Astrocyte (in vitro differentiated cells and primary cell): ENCODE measurements at regions not wholly inside any gene's neighbourhood (a gene's known extent, or its start where the extent isn't known, plus 50 kb on each side); places are given as distances from the start of the nearest gene placed in this dataset.
"Not testable (repeated sequence)": the region's sequence is repeated elsewhere in the genome, so short reads cannot be mapped to it uniquely, and the experiment has no call there.

Source experiments
- DNase-seq: peaks from one replicate; pipeline ENCODE4 v3.0.0-alpha.2; 2010; ENCODE audit warnings: low read depth
- FAIRE-seq: peaks from 2 replicates; lab custom pipeline; 2011; peaks lifted over from hg19 to GRCh38; lab: Jason Lieb, UNC
- H2AFZ ChIP-seq: 2 replicates; pipeline ENCODE4 v1.6.0; 2012; ENCODE audit warnings: low read depth, low read length, inconsistent platforms
- H3K27ac ChIP-seq: 2 replicates; pipeline ENCODE4 v1.5.1; 2011; ENCODE audit warnings: low read depth, low read length, inconsistent platforms
- H3K27me3 ChIP-seq: 2 replicates; pipeline ENCODE4 v1.6.0; 2011; ENCODE audit warnings: low read length, inconsistent platforms; ENCODE audit not compliant: insufficient read depth
- H3K36me3 ChIP-seq: 2 replicates; pipeline ENCODE4 v1.5.1; 2011; ENCODE audit warnings: low read length, inconsistent platforms; ENCODE audit not compliant: insufficient read depth
- H3K4me1 ChIP-seq: 2 replicates; pipeline ENCODE4 v1.5.1; 2011; ENCODE audit warnings: low read length, inconsistent platforms; ENCODE audit not compliant: insufficient read depth
- H3K4me2 ChIP-seq: 2 replicates; pipeline ENCODE4 v1.6.0; 2012; ENCODE audit warnings: low read length, inconsistent platforms
- H3K4me3 ChIP-seq: 2 replicates; pipeline ENCODE4 v1.5.1; 2011; ENCODE audit warnings: low read depth, mild to moderate bottlenecking, low read length, inconsistent platforms; ENCODE audit not compliant: insufficient read depth
- H3K79me2 ChIP-seq: 2 replicates; pipeline ENCODE4 v1.6.0; 2012; ENCODE audit warnings: mild to moderate bottlenecking, low read length, inconsistent platforms; ENCODE audit not compliant: insufficient read depth
- H3K9ac ChIP-seq: 2 replicates; pipeline ENCODE4 v1.6.0; 2012; ENCODE audit warnings: mild to moderate bottlenecking, low read length, inconsistent platforms
- H3K9me3 ChIP-seq: 2 replicates; pipeline ENCODE4 v1.5.1; 2012; ENCODE audit warnings: low read depth, mild to moderate bottlenecking, low read length, inconsistent platforms; ENCODE audit not compliant: insufficient read depth
- H4K20me1 ChIP-seq: 2 replicates; pipeline ENCODE4 v1.6.0; 2012; ENCODE audit warnings: low read length, inconsistent platforms; ENCODE audit not compliant: insufficient read depth
- H3K27ac Mint-ChIP-seq: one replicate; pipeline ENCODE4 v1.8.0; 2021; ENCODE audit warnings: mild to moderate bottlenecking, mixed read lengths; ENCODE audit not compliant: unreplicated experiment
- H3K27me3 Mint-ChIP-seq: one replicate; pipeline ENCODE4 v1.8.0; 2021; ENCODE audit warnings: low read depth, mixed read lengths; ENCODE audit not compliant: unreplicated experiment
- H3K36me3 Mint-ChIP-seq: one replicate; pipeline ENCODE4 v1.8.0; 2021; ENCODE audit warnings: low read depth, mixed read lengths; ENCODE audit not compliant: unreplicated experiment
- H3K4me1 Mint-ChIP-seq: one replicate; pipeline ENCODE4 v1.8.0; 2021; ENCODE audit warnings: low read depth, mixed read lengths; ENCODE audit not compliant: unreplicated experiment
- H3K4me3 Mint-ChIP-seq: one replicate; pipeline ENCODE4 v1.8.0; 2021; ENCODE audit warnings: mild to moderate bottlenecking, moderate library complexity, mixed read lengths; ENCODE audit not compliant: unreplicated experiment
- H3K9me3 Mint-ChIP-seq: one replicate; pipeline ENCODE4 v1.8.0; 2021; ENCODE audit warnings: mild to moderate bottlenecking, mixed read lengths; ENCODE audit not compliant: unreplicated experiment
- CTCF ChIP-seq: IDR thresholded peaks from 2 replicates; pipeline ENCODE4 v1.5.1; 2011; ENCODE audit warnings: low read depth, mild to moderate bottlenecking, inconsistent platforms, low read length, moderate library complexity; ENCODE audit not compliant: insufficient read depth
- EZH2 ChIP-seq: IDR thresholded peaks from 2 replicates; pipeline ENCODE4 v1.6.1; 2012; ENCODE audit warnings: mild to moderate bottlenecking, low read length, inconsistent platforms; ENCODE audit not compliant: insufficient read depth

- no peaks in the 10 kb centered on the region for H3K79me2 ChIP-seq
- Mint-ChIP-seq H3K27ac (no peak overlapping the region), H3K4me1 (no peaks in the 10 kb centered on the region), H3K27me3 (peaks cover 36% of the 10 kb centered on the region), H3K9me3 (no peaks in the 10 kb centered on the region), H3K36me3 (no peaks in the 10 kb centered on the region), H3K4me3 (no peak overlapping the region)
- FAIRE-seq (no peak), DNase-seq (no peak)
- H3K4me1 ChIP-seq = no peaks in the 10 kb centered on the region
- peaks cover 5% of the 10 kb centered on the region for H3K27me3 ChIP-seq
- no peak overlapping the region for H2AFZ ChIP-seq
- H3K4me3 ChIP-seq = no peak overlapping the region
- no peaks in the 10 kb centered on the region for H3K9me3 ChIP-seq
- no peak overlapping the region for H3K4me2 ChIP-seq
- no peaks in the 10 kb centered on the region for H3K36me3 ChIP-seq
- H3K27ac ChIP-seq = no peak overlapping the region
- no peaks in the 10 kb centered on the region for H4K20me1 ChIP-seq
- no peak for TF ChIP-seq EZH2
- TF ChIP-seq CTCF = no peak
- no peak overlapping the region for H3K9ac ChIP-seq
Measured at GRCh38 chr5:1733369-1733768, 66.3 kb downstream of the MRPL36 start.

- Histone ChIP-seq H3K36me3 (no peaks in the 10 kb centered on the region), H3K4me1 (no peaks in the 10 kb centered on the region), H3K9ac (no peak overlapping the region), H3K4me3 (no peak overlapping the region), H3K4me2 (no peak overlapping the region), H3K9me3 (no peaks in the 10 kb centered on the region), H3K79me2 (no peaks in the 10 kb centered on the region), H3K27me3 (peaks cover 5% of the 10 kb centered on the region), H2AFZ (no peak overlapping the region), H3K27ac (no peak overlapping the region), H4K20me1 (no peaks in the 10 kb centered on the region)
- Mint-ChIP-seq H3K27me3 (peaks cover 37% of the 10 kb centered on the region), H3K27ac (no peak overlapping the region), H3K4me1 (no peaks in the 10 kb centered on the region), H3K36me3 (no peaks in the 10 kb centered on the region), H3K9me3 (no peaks in the 10 kb centered on the region), H3K4me3 (no peak overlapping the region)
- FAIRE-seq = no peak
- no peak for DNase-seq
- no peak for TF ChIP-seq CTCF
- no peak for TF ChIP-seq EZH2
Measured at GRCh38 chr5:1732945-1733344, 66.7 kb downstream of the MRPL36 start.

GRCh38 chr5:1732238-1732941 lies 67.2 kb downstream of the MRPL36 start:
- Histone ChIP-seq H3K9me3 (no peaks in the 10 kb centered on the region), H3K4me2 (no peak overlapping the region), H3K4me1 (no peaks in the 10 kb centered on the region), H3K27me3 (peaks cover 5% of the 10 kb centered on the region), H4K20me1 (no peaks in the 10 kb centered on the region), H3K27ac (no peak overlapping the region), H2AFZ (no peak overlapping the region), H3K36me3 (no peaks in the 10 kb centered on the region), H3K9ac (no peak overlapping the region), H3K4me3 (no peak overlapping the region), H3K79me2 (no peaks in the 10 kb centered on the region)
- DNase-seq (no peak), FAIRE-seq (no peak)
- TF ChIP-seq CTCF (no peak), EZH2 (no peak)
- Mint-ChIP-seq H3K27ac (no peak overlapping the region), H3K27me3 (peaks cover 39% of the 10 kb centered on the region), H3K36me3 (no peaks in the 10 kb centered on the region), H3K4me1 (no peaks in the 10 kb centered on the region), H3K4me3 (no peak overlapping the region), H3K9me3 (no peaks in the 10 kb centered on the region)

- H3K36me3 ChIP-seq, H3K9me3 ChIP-seq, H3K4me1 Mint-ChIP-seq, H3K36me3 Mint-ChIP-seq, H3K27ac ChIP-seq, H3K9me3 Mint-ChIP-seq, H3K4me3 ChIP-seq, H3K4me3 Mint-ChIP-seq, H3K27me3 ChIP-seq, FAIRE-seq, DNase-seq, H2AFZ ChIP-seq, H4K20me1 ChIP-seq, H3K4me2 ChIP-seq, H3K79me2 ChIP-seq, H3K9ac ChIP-seq, H3K27ac Mint-ChIP-seq, H3K4me1 ChIP-seq: not testable (repeated sequence)
- H3K27me3 Mint-ChIP-seq = peaks cover 37% of the 10 kb centered on the region
Measured at GRCh38 chr5:1731855-1732237, 67.8 kb downstream of the MRPL36 start.
